ENCODE measurements at regions not wholly inside any gene's neighbourhood (a gene's known extent, or its start where the extent isn't known, plus 50 kb on each side); places are given as distances from the start of the nearest gene placed in this dataset.

GRCh38 chr2:71746946-71747501 is 293.7 kb downstream of the DYSF start:
- DNase-seq (ENCODE audit: low read depth in 1 of 2, low spot score in 1 of 2) = no peak

GRCh38 chr2:71744781-71745180 is 291.4 kb downstream of the DYSF start:
- no peak for DNase-seq (ENCODE audit: low read depth in 1 of 2, low spot score in 1 of 2)

- no peak for DNase-seq (ENCODE audit: low read depth in 1 of 2, low spot score in 1 of 2)
Observed at GRCh38 chr2:71743995-71744675, 290.8 kb downstream of the DYSF start.

DNA sequence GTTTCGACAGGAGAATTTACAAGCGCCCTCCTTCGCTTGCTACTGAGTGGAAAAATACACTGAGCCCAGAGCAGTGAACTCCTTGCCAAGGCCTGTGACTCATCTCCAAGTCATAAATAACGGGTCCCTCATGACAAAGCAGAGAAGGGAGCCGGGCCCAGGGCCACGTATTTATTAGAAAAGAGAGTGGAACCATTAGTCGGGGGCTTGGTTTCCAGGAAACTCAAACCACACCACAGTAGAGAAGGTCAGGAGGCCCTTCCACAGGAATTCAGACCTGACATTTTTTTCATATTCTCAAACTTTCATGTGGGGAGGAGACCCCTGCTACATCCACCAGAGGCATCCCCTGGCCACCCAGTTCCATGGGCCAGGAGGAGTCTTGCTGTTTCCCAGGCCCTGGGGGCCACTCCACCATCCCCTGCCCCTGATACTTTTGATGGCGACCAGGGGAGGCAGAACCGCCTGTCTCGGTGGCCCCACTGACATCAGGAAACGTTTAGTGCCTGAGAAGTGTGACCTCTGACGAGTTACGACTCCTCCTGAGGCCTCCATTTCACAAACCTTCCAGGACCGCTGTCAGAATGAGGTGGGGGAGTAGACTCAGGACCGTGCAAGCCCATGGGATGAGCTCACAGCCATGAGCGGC is 289.7 kb downstream of the DYSF start:
- no peak for DNase-seq (ENCODE audit: low read depth in 1 of 2, low spot score in 1 of 2)

- DNase-seq (ENCODE audit: low read depth in 1 of 2, low spot score in 1 of 2) = no peak
Observed at GRCh38 chr2:71736986-71737385, 283.6 kb downstream of the DYSF start.

DNA sequence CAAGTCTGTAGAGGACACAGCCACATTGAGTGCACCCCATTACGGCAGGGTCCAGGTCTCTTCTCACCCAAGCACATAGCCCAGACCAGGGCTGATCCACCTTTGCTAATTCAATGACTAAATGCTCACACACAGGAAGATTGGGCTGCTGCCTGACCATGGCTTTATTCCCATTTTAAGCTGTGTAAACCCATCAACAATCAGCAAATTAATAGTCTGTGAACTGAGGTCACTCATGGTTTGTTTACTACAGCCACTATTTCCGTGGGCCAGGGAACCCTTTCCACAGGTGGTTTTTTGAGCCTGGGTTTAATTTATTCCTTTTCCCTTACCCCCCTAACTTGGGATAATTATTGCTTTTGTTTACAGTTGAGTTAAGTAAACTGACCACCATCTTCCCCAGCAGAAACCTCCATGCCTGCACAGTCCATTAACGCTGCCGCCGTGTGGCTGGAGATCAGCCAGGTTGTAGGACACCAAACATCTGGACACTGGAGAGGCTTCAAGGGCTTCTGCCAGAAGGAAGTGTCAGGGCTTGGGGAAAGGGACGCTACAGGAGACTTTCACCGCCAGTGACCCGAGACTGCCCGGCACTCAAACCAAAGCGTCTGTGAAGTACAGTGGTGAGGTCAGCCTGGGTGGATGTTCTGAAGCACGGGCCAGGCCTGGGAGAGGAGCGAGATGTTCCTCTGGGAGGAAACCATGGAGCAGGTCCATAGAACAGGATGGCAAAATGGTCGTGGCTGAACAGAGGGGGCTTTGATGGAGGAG is 282.9 kb downstream of the DYSF start:
- no peak for DNase-seq (ENCODE audit: low read depth in 1 of 2, low spot score in 1 of 2)
